Kidney (tissue), 13 donors: ENCODE measurements at regions not wholly inside any gene's neighbourhood (a gene's known extent, or its start where the extent isn't known, plus 50 kb on each side); places are given as distances from the start of the nearest gene placed in this dataset.

Experiments used
- DNase-seq, 5 donors: peaks; one replicate each; pipeline ENCODE4 v3.0.0-alpha.2; 2013 to 2020
- FAIRE-seq: peaks from 2 replicates; lab custom pipeline; 2012; peaks lifted over from hg19 to GRCh38; lab: Jason Lieb, UNC
- H3K27ac ChIP-seq, 2 donors: one replicate each; pipeline ENCODE4 v1.7.0; 2013; ENCODE audit warnings: low read depth in 2 of 2, low read length in 2 of 2, inconsistent platforms in 1 of 2
- H3K27me3 ChIP-seq: one replicate; pipeline ENCODE4 v1.7.1; 2013; ENCODE audit warnings: low read length, inconsistent platforms; ENCODE audit not compliant: control insufficient read depth, insufficient read depth
- H3K36me3 ChIP-seq, 3 donors: one replicate each; pipeline versions ENCODE4 v1.7.0 to v1.7.1; 2013; ENCODE audit warnings: low read length in 3 of 3, control low read depth in 1 of 3, inconsistent platforms in 1 of 3; ENCODE audit not compliant: insufficient read depth in 3 of 3, control insufficient read depth in 2 of 3
- H3K4me1 ChIP-seq, 3 donors: one replicate each; pipeline versions ENCODE4 v1.7.0 to v1.7.1; 2013; ENCODE audit warnings: low read length in 3 of 3, inconsistent platforms in 1 of 3, low read depth in 1 of 3; ENCODE audit not compliant: control insufficient read depth in 2 of 3, insufficient read depth in 2 of 3
- H3K4me3 ChIP-seq, 3 donors: one replicate each; pipeline versions ENCODE4 v1.7.0 to v1.8.1; 2013; ENCODE audit warnings: low read length in 3 of 3, control low read depth in 1 of 3, inconsistent platforms in 1 of 3
- H3K9ac ChIP-seq, 3 donors: one replicate each; pipeline versions ENCODE4 v1.7.0 to v1.7.1; 2013; ENCODE audit warnings: low read length in 3 of 3, control low read depth in 1 of 3, inconsistent platforms in 1 of 3
- H3K9me3 ChIP-seq, 3 donors: one replicate each; pipeline versions ENCODE4 v1.7.0 to v1.7.1; 2013; ENCODE audit warnings: low read length in 3 of 3, control low read depth in 1 of 3, inconsistent platforms in 1 of 3; ENCODE audit not compliant: control insufficient read depth in 2 of 3, insufficient read depth in 1 of 3
- intact Hi-C: fragments of 100-400 bp; cut with DNase I; formaldehyde crosslinking; loops from one replicate; pipeline ENCODE4 v1.11.1; 2022
- TF ChIP-seq, protein P1 (sequence below): IDR thresholded peaks from 3 replicates; pipeline ENCODE4 v1.5.1; 2012; ENCODE audit warnings: mild to moderate bottlenecking, moderate library complexity, borderline replicate concordance; ENCODE audit not compliant: insufficient read depth; ENCODE audit errors: extremely low read depth
- donor health status: control.
- donor health status: control.
- donor health status: control.
- donor health status: control.
- donor health status: control.
- donor health status: DM: yes; HTN: yes; CAD: no.
- donor health status: Normal renal cell carcinoma (clear cell type).

DNA sequence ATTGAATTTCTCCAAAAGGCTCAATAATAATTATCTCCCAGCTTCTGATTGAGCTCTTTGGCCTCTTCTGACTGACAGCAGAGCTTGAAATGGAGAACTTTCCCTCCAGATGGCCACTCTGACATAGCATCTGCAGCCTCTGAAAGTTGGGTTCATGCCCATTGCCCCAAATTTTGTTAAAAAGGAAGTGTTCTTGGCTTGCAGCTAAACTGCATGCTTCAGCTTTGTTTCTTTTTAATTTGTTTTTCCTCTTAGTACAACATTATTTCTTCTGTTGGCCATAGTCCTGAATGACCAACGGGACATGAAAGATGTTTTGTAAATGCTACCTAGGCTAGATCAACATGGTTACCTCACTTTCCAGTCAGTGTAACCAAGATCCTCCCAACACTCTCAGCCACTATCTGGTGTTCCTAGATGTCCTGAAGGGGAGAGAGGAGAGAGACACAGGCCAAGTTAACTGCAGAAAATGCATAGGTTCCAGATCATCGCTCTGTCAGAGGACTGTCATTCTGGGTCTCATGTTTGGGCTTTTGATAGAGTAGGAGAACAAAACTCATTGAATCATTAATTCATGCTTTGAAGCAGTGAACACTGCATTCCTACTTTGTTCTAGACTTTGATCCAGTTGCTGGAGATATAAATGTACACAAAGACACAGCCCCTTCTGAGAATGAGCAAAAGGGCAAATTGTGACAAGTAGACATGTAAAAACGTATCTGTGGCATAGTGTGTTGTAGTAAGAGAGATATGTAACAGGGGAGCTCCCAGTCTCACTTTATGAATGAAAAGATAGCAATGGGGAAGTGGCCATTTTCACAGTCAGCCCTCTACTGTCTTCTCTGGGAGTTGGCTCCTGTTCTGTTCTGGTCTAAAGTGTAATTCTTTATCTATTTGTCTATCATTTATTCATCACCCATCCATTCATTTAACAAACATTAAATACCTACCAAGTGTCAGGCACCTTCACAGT, 156.2 kb downstream of the ZNF621 start:
- H3K27me3 ChIP-seq = no peaks in the 10 kb centered on the region
- no peak for DNase-seq
- H3K4me1 ChIP-seq = peaks cover 0 to 2% (median 0%) of the 10 kb centered on the region in 3 donors
- no peaks in the 10 kb centered on the region for H3K36me3 ChIP-seq
- H3K27ac ChIP-seq = no peak overlapping the region
- TF ChIP-seq, protein P1, sequence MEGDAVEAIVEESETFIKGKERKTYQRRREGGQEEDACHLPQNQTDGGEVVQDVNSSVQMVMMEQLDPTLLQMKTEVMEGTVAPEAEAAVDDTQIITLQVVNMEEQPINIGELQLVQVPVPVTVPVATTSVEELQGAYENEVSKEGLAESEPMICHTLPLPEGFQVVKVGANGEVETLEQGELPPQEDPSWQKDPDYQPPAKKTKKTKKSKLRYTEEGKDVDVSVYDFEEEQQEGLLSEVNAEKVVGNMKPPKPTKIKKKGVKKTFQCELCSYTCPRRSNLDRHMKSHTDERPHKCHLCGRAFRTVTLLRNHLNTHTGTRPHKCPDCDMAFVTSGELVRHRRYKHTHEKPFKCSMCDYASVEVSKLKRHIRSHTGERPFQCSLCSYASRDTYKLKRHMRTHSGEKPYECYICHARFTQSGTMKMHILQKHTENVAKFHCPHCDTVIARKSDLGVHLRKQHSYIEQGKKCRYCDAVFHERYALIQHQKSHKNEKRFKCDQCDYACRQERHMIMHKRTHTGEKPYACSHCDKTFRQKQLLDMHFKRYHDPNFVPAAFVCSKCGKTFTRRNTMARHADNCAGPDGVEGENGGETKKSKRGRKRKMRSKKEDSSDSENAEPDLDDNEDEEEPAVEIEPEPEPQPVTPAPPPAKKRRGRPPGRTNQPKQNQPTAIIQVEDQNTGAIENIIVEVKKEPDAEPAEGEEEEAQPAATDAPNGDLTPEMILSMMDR = no peak
- no peak for FAIRE-seq
- intact Hi-C loops = no loop called here
- H3K4me3 ChIP-seq = no peak overlapping the region
- no peaks in the 10 kb centered on the region for H3K9me3 ChIP-seq
- H3K9ac ChIP-seq = no peak overlapping the region

DNA sequence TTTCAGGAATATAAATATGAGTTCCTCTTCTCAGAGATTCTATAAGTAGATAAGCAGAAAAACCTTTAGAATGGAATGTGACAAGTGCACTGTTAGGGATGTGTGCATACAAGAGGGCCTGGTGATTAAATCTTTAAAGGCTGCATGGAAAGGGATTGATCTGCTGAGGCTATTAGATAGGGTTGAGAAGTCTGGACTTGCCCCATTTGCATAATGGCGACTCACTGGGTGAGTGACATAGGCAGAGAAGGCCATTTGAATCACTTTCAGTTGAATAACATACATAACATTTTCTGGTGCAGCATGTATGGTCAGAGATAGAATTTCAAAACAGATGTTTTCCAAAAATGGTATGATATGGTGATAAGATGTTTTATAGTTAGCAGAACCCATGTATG, 156.9 kb downstream of the ZNF621 start:
- Histone ChIP-seq H3K9ac (no peak overlapping the region), H3K27ac (no peak overlapping the region), H3K4me1 (peaks cover 0 to 2% (median 0%) of the 10 kb centered on the region in 3 donors), H3K9me3 (no peaks in the 10 kb centered on the region), H3K4me3 (no peak overlapping the region), H3K36me3 (no peaks in the 10 kb centered on the region), H3K27me3 (no peaks in the 10 kb centered on the region)
- TF ChIP-seq, protein P1 = no peak
- DNase-seq (no peak), FAIRE-seq (no peak)
- intact Hi-C loops = no loop called here

DNA sequence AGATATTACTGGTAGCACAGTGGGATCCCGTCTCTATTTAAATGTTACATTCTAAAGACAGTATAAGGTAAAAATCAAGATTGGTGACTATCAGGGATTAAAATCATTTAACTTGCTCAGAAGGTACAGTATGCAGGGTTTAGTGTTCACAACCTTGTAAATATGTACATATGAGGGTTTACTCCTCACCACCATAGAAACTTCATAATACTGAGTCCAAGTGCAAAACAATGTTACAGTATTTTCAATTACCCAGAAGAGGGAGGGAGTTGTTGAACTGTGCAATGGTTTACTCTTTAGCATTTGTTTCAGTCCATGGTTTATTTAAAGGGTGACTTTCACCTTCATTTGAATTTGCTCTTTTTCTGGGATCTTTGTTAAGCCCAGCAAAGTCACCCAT, 165.1 kb downstream of the ZNF621 start:
- Histone ChIP-seq H3K9ac (no peak overlapping the region), H3K27me3 (no peaks in the 10 kb centered on the region), H3K27ac (no peak overlapping the region), H3K4me3 (no peak overlapping the region), H3K9me3 (no peaks in the 10 kb centered on the region), H3K36me3 (no peaks in the 10 kb centered on the region), H3K4me1 (peaks cover 0 to 8% (median 0%) of the 10 kb centered on the region in 3 donors)
- no peak for DNase-seq
- intact Hi-C loops = no loop called here
- FAIRE-seq = no peak
- TF ChIP-seq, protein P1 = no peak
